ENCODE measurements at regions not wholly inside any gene's neighbourhood (a gene's known extent, or its start where the extent isn't known, plus 50 kb on each side); places are given as distances from the start of the nearest gene placed in this dataset.

DNA sequence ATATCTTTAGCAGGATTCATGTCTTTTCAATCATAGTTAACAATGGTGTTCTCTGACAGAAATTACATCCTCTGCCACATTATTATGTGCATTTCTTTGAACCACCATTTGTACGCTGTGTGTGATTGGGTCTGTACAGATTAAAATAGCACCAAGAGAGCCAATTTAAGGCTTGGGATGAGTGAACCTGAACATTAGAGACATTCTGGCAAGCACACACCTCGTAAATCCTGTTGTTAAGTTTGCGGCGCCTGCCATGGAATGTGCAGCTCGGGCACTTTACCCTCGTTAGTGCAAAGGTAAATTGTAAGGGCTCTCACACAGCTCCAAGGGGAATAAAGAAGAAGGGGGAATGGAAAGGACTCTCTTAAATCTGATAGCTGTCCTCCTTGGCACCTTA is 482.4 kb upstream of the DPPA4 start:
- DNase-seq (ENCODE audit: low read depth) = no peak
- TF ChIP-seq, protein P1, sequence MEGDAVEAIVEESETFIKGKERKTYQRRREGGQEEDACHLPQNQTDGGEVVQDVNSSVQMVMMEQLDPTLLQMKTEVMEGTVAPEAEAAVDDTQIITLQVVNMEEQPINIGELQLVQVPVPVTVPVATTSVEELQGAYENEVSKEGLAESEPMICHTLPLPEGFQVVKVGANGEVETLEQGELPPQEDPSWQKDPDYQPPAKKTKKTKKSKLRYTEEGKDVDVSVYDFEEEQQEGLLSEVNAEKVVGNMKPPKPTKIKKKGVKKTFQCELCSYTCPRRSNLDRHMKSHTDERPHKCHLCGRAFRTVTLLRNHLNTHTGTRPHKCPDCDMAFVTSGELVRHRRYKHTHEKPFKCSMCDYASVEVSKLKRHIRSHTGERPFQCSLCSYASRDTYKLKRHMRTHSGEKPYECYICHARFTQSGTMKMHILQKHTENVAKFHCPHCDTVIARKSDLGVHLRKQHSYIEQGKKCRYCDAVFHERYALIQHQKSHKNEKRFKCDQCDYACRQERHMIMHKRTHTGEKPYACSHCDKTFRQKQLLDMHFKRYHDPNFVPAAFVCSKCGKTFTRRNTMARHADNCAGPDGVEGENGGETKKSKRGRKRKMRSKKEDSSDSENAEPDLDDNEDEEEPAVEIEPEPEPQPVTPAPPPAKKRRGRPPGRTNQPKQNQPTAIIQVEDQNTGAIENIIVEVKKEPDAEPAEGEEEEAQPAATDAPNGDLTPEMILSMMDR (IDR thresholded peaks at IDR 0.05; ENCODE audit: insufficient read depth, low read depth, low read length, missing control alignments) = no peak
- no peak overlapping the region for H3K4me3 ChIP-seq (ENCODE audit: low read length)

- no peak overlapping the region for H3K4me3 ChIP-seq (ENCODE audit: low read length)
- no peak for DNase-seq (ENCODE audit: low read depth)
- TF ChIP-seq, protein P1 (IDR thresholded peaks at IDR 0.05; ENCODE audit: insufficient read depth, low read depth, low read length, missing control alignments) = no peak
Observed at GRCh38 chr3:109825971-109826810, 488.8 kb upstream of the DPPA4 start.

GRCh38 chr3:109831403-109831802 is 494.1 kb upstream of the DPPA4 start:
- no peak for DNase-seq (ENCODE audit: low read depth)
- no peak overlapping the region for H3K4me3 ChIP-seq (ENCODE audit: low read length)
- TF ChIP-seq, protein P1 (IDR thresholded peaks at IDR 0.05; ENCODE audit: insufficient read depth, low read depth, low read length, missing control alignments) = no peak

GRCh38 chr3:109835958-109836357 is 498.6 kb upstream of the DPPA4 start:
- no peak overlapping the region for H3K4me3 ChIP-seq (ENCODE audit: low read length)
- TF ChIP-seq, protein P1 (IDR thresholded peaks at IDR 0.05; ENCODE audit: insufficient read depth, low read depth, low read length, missing control alignments) = no peak
- no peak for DNase-seq (ENCODE audit: low read depth)

DNA sequence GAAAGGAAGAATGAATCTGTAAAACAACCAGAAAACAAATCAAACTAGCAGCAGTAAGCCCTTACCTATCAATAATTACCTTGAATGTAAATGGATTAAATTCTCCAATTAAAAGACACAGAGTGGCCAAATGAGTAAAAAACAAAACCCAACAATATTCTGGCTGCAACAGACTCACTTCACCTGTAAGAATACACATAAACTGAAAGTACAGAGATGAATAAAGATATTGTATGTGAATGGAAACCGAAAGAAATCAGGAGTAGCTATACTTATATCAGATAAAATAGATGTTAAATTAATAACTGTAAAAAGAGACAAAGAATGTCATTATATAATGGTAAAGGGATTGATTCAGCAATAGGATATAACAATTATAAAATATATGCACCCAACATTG is 514.5 kb upstream of the DPPA4 start:
- TF ChIP-seq, protein P1 (IDR thresholded peaks at IDR 0.05; ENCODE audit: insufficient read depth, low read depth, low read length, missing control alignments) = no peak
- no peak overlapping the region for H3K4me3 ChIP-seq (ENCODE audit: low read length)
- DNase-seq (ENCODE audit: low read depth) = no peak

GRCh38 chr3:109852283-109852682 is 514.9 kb upstream of the DPPA4 start:
- TF ChIP-seq, protein P1 (IDR thresholded peaks at IDR 0.05; ENCODE audit: insufficient read depth, low read depth, low read length, missing control alignments) = no peak
- H3K4me3 ChIP-seq (ENCODE audit: low read length) = no peak overlapping the region
- no peak for DNase-seq (ENCODE audit: low read depth)

Measured in epithelial cell of esophagus (primary cell).